HEK293 (cell line): ENCODE measurements at regions not wholly inside any gene's neighbourhood (a gene's known extent, or its start where the extent isn't known, plus 50 kb on each side); places are given as distances from the start of the nearest gene placed in this dataset.

ENCODE experiments used
- CTCF ChIA-PET: fragments of 350-600 bp; formaldehyde crosslinking; extraction: SDS; loops from one replicate; lab custom pipeline; 2021; ENCODE audit warnings: antibody characterized with exemption; lab: Yijun Ruan, JAX
- POLR2A ChIA-PET: fragments of 300-600 bp; formaldehyde crosslinking; extraction: SDS; loops from one replicate; lab custom pipeline; 2020; ENCODE audit warnings: antibody characterized with exemption, inconsistent platforms; lab: Yijun Ruan, JAX
- H3K27ac ChIP-seq: fragments of 200-500 bp; sonication (Bioruptor generic); 2 replicates; pipeline ENCODE4 v1.5.1; 2014; ENCODE audit warnings: low read depth, low read length, control low read depth, inconsistent platforms; ENCODE audit errors: extremely low read depth
- H3K36me3 ChIP-seq, 2 experiments: fragments of 200-500 bp in 1 of 2; sonication (Bioruptor generic) in 1 of 2; 1 replicate in 1 of 2; 2 replicates in 1 of 2; pipeline ENCODE4 v1.5.1; 2014 to 2017; ENCODE audit warnings: inconsistent platforms in 2 of 2, low read length in 2 of 2; ENCODE audit not compliant: control insufficient read depth in 2 of 2, insufficient read depth in 1 of 2
- H3K4me1 ChIP-seq: fragments of 200-500 bp; sonication (Bioruptor generic); 2 replicates; pipeline ENCODE4 v1.5.1; 2014; ENCODE audit warnings: mild to moderate bottlenecking, low read length, inconsistent platforms; ENCODE audit not compliant: control insufficient read depth, insufficient read depth
- H3K4me3 ChIP-seq: 2 replicates; pipeline ENCODE4 v1.5.1; 2011; ENCODE audit warnings: low read depth, mild to moderate bottlenecking, control low read depth, low read length, moderate library complexity
- H3K9me3 ChIP-seq: fragments of 200-500 bp; sonication (Bioruptor generic); 2 replicates; pipeline ENCODE4 v1.5.1; 2014; ENCODE audit warnings: low read depth, low read length, inconsistent platforms; ENCODE audit not compliant: control insufficient read depth, insufficient read depth
- HOXC10 ChIP-seq: sonication (generic); formaldehyde crosslinking; IDR thresholded peaks from 2 replicates; pipeline ENCODE4 v1.8.1; 2023; ENCODE audit warnings: mild to moderate bottlenecking, missing genetic modification reagents
- PRDM1 ChIP-seq: fragments of 450-650 bp; formaldehyde crosslinking; IDR thresholded peaks from 2 replicates; pipeline ENCODE4; 2016; ENCODE audit warnings: missing biosample characterization, missing genetic modification characterization
- RBAK ChIP-seq: fragments of 450-650 bp; formaldehyde crosslinking; IDR thresholded peaks from 2 replicates; pipeline ENCODE4 v1.5.1; 2016; ENCODE audit warnings: missing biosample characterization, missing genetic modification characterization
- WT1 ChIP-seq: fragments of 450-650 bp; formaldehyde crosslinking; IDR thresholded peaks from 2 replicates; pipeline ENCODE4 v1.5.1; 2016; ENCODE audit warnings: missing biosample characterization, missing genetic modification characterization
- ZBTB20 ChIP-seq: fragments of 450-650 bp; formaldehyde crosslinking; IDR thresholded peaks from 2 replicates; pipeline ENCODE4 v1.5.1; 2016; ENCODE audit warnings: missing biosample characterization, missing genetic modification characterization
- ZNF157 ChIP-seq: fragments of 450-650 bp; formaldehyde crosslinking; IDR thresholded peaks from 2 replicates; pipeline ENCODE4 v1.5.1; 2016; ENCODE audit warnings: missing biosample characterization, missing genetic modification characterization
- ZNF202 ChIP-seq: fragments of 450-650 bp; formaldehyde crosslinking; IDR thresholded peaks from 2 replicates; pipeline ENCODE4 v1.5.1; 2016; ENCODE audit warnings: missing biosample characterization, missing genetic modification characterization, borderline replicate concordance
- ZNF223 ChIP-seq: fragments of 450-650 bp; formaldehyde crosslinking; IDR thresholded peaks from 2 replicates; pipeline ENCODE4 v1.5.1; 2016; ENCODE audit warnings: missing biosample characterization, missing genetic modification characterization
- ZNF24 ChIP-seq: fragments of 450-650 bp; formaldehyde crosslinking; IDR thresholded peaks from 2 replicates; pipeline ENCODE4 v1.5.1; 2016; ENCODE audit warnings: missing biosample characterization, missing genetic modification characterization
- ZNF585B ChIP-seq: fragments of 450-650 bp; formaldehyde crosslinking; IDR thresholded peaks from 2 replicates; pipeline ENCODE4 v1.5.1; 2016; ENCODE audit warnings: missing biosample characterization, missing genetic modification characterization
- ZNF654 ChIP-seq: fragments of 450-650 bp; formaldehyde crosslinking; IDR thresholded peaks from 2 replicates; pipeline ENCODE4 v1.5.1; 2016; ENCODE audit warnings: low read depth, missing biosample characterization, missing genetic modification characterization
- ZNF837 ChIP-seq: fragments of 450-650 bp; formaldehyde crosslinking; IDR thresholded peaks from 2 replicates; pipeline ENCODE4 v1.5.1; 2016; ENCODE audit warnings: missing biosample characterization, missing genetic modification characterization
- TF ChIP-seq, protein P1 (sequence below): fragments of 450-650 bp; formaldehyde crosslinking; IDR thresholded peaks from 2 replicates; pipeline ENCODE4 v1.5.1; 2016; ENCODE audit warnings: missing biosample characterization, missing genetic modification characterization
- TF ChIP-seq, protein P2 (sequence below): fragments of 450-650 bp; formaldehyde crosslinking; IDR thresholded peaks from 2 replicates; pipeline ENCODE4 v1.5.1; 2016; ENCODE audit warnings: missing biosample characterization, missing genetic modification characterization
- TF ChIP-seq, protein P3 (sequence below): fragments of 450-650 bp; formaldehyde crosslinking; IDR thresholded peaks from 2 replicates; pipeline ENCODE4 v1.5.1; 2017; ENCODE audit warnings: missing biosample characterization, missing genetic modification characterization
- TF ChIP-seq, protein P4 (sequence below): fragments of 450-650 bp; formaldehyde crosslinking; IDR thresholded peaks from 2 replicates; pipeline ENCODE4 v1.5.1; 2017; ENCODE audit warnings: missing biosample characterization, missing genetic modification characterization

DNA sequence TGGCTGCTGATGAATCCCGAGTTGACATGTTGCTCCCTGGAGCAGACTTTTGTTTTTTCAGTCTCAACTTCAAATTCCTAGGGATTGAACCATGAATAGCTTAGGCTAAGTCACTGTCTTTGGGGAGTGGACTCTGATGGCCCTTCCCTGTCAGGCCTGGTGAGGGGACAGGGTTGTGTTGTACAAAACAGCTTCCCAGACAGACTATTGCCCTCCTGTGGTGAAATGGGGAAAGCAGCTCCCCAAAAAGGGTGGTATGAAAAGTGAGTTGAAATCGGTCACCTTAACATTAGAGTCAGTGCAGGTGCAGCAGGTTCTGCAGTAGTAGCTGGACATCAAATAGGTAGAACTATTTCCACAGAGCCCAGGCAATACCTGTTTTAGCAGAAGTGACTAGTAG is 775.6 kb downstream of the ROBO2 start:
- CTCF ChIA-PET: interaction anchor here (1.0 kb wide), 1 partner anchor 8 kb away, joined by 4 read pairs; no protein-coding TSS in a partner anchor
- Histone ChIP-seq H3K9me3 (no peaks in the 10 kb centered on the region), H3K4me3 (no peak overlapping the region), H3K4me1 (no peaks in the 10 kb centered on the region), H3K27ac (no peak overlapping the region), H3K36me3 (no peaks in the 10 kb centered on the region)
- TF ChIP-seq, protein P1, sequence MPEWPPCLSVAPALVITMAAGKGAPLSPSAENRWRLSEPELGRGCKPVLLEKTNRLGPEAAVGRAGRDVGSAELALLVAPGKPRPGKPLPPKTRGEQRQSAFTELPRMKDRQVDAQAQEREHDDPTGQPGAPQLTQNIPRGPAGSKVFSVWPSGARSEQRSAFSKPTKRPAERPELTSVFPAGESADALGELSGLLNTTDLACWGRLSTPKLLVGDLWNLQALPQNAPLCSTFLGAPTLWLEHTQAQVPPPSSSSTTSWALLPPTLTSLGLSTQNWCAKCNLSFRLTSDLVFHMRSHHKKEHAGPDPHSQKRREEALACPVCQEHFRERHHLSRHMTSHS (tag by site-specific recombination): no peak
- no peak for TF ChIP-seq ZNF223
- TF ChIP-seq ZBTB20: no peak
- TF ChIP-seq, protein P2, sequence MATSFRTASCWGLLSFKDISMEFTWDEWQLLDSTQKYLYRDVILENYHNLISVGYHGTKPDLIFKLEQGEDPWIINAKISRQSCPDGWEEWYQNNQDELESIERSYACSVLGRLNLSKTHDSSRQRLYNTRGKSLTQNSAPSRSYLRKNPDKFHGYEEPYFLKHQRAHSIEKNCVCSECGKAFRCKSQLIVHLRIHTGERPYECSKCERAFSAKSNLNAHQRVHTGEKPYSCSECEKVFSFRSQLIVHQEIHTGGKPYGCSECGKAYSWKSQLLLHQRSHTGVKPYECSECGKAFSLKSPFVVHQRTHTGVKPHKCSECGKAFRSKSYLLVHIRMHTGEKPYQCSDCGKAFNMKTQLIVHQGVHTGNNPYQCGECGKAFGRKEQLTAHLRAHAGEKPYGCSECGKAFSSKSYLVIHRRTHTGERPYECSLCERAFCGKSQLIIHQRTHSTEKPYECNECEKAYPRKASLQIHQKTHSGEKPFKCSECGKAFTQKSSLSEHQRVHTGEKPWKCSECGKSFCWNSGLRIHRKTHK (tag by site-specific recombination): no peak
- TF ChIP-seq WT1 (tag by site-specific recombination): no peak
- TF ChIP-seq, protein P3, sequence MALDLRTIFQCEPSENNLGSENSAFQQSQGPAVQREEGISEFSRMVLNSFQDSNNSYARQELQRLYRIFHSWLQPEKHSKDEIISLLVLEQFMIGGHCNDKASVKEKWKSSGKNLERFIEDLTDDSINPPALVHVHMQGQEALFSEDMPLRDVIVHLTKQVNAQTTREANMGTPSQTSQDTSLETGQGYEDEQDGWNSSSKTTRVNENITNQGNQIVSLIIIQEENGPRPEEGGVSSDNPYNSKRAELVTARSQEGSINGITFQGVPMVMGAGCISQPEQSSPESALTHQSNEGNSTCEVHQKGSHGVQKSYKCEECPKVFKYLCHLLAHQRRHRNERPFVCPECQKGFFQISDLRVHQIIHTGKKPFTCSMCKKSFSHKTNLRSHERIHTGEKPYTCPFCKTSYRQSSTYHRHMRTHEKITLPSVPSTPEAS (tag by site-specific recombination): no peak
- no peak for TF ChIP-seq ZNF202 (tag by site-specific recombination)
- no peak for TF ChIP-seq ZNF585B (tag by site-specific recombination)
- POLR2A ChIA-PET: no interaction called here

DNA sequence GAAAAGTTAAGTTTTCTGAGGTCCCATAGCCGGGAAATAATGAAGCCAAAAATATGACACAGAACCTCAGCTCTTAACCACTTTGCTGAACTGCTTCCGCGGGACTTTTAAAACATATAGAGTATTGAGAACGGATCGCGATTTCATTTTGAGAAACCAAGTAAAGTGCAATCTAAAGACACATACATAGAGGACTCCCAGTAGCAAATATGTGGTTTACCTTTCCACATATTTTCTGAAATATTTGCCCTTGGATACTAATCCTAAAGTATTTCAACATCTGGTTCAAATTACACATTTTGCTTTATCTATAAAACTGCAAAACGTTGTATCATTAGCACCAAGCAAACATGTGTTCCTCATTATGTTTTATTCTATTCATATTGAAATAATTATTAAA is 776.5 kb downstream of the ROBO2 start:
- Histone ChIP-seq H3K4me1 (no peaks in the 10 kb centered on the region), H3K27ac (no peak overlapping the region), H3K4me3 (no peak overlapping the region), H3K36me3 (no peaks in the 10 kb centered on the region), H3K9me3 (no peaks in the 10 kb centered on the region)
- TF ChIP-seq ZNF654 (tag by site-specific recombination): no peak
- POLR2A ChIA-PET: no interaction called here
- CTCF ChIA-PET: no interaction called here

DNA sequence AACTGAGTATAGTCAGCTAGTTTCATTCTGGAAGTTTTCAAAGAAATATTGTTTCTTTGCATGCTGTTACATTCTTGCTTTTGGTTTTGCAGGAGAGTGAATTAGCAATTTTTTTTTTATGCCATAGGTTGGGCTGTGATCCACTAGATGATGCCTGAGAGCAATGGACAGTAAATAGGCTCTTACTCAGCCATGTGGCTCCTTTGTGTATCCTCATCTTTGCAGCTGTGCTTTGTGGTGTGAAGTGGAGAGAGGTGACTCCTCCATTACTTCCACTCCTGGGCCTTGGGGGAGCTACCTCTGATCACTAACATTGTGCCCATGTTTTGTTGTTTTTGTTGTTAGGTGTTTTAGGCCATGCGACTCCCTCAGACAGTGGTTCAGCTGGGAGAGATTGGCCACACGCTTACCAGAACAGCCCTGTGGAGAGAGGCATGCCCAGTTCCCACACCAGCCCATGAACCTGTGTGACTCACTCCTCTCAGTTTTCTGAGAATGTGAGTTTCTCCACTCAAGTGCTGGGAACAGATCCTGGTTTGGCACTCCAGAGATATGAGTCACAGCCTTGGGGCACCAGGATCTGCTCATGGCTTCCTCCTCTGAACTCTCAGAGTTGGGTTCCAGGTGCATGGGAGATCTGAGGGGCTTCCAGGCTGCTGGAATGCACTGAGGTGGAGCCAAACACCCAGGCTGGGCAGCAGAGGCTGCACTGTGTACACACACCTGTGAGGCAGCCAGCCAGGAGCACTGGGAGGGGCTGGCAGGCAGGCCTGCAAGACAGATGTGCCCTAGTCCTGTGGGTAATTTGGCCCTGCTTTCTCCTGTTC is 785.3 kb downstream of the ROBO2 start:
- H3K9me3 ChIP-seq: no peaks in the 10 kb centered on the region
- POLR2A ChIA-PET: no interaction called here
- TF ChIP-seq ZNF24 (tag by site-specific recombination) (no peak), ZBTB20 (no peak), RBAK (no peak), ZNF157 (tag by site-specific recombination) (no peak), PRDM1 (tag by site-specific recombination) (no peak), HOXC10 (CRISPR knock-in tag) (no peak), ZNF837 (tag by site-specific recombination) (no peak)
- TF ChIP-seq, protein P4, sequence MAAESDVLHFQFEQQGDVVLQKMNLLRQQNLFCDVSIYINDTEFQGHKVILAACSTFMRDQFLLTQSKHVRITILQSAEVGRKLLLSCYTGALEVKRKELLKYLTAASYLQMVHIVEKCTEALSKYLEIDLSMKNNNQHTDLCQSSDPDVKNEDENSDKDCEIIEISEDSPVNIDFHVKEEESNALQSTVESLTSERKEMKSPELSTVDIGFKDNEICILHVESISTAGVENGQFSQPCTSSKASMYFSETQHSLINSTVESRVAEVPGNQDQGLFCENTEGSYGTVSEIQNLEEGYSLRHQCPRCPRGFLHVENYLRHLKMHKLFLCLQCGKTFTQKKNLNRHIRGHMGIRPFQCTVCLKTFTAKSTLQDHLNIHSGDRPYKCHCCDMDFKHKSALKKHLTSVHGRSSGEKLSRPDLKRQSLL: no peak
- TF ChIP-seq, all 188 proteins: peak for 0
- Histone ChIP-seq H3K36me3 (no peaks in the 10 kb centered on the region), H3K4me3 (no peak overlapping the region), H3K27ac (no peak overlapping the region), H3K4me1 (no peaks in the 10 kb centered on the region)
- CTCF ChIA-PET: no interaction called here
